HCT116 (cell line): ENCODE measurements at regions not wholly inside any gene's neighbourhood (a gene's known extent, or its start where the extent isn't known, plus 50 kb on each side); places are given as distances from the start of the nearest gene placed in this dataset.

Experiments used
- ATAC-seq: fragments of 200-7000 bp; cut with Tn5 transposase; 2 replicates; pipeline ENCODE4 v1.9.1; 2020; ENCODE audit warnings: mild to moderate bottlenecking, moderate library complexity
- BruUV-seq: library from RNA; stranded (reverse); fragments of 400-500 nt; replicated peaks from 2 replicates; lab custom pipeline; 2021; lab: Mats Ljungman, UMichigan
- CTCF ChIA-PET: fragments of 300-600 bp; sonication (Branson Sonifier 250); formaldehyde crosslinking; loops from one replicate; lab custom pipeline; 2021; ENCODE audit warnings: antibody characterized with exemption; lab: Charles Lee
- POLR2A ChIA-PET: fragments of 300-600, 350-600 bp; sonication (Branson Sonifier 250); formaldehyde crosslinking; loops from one replicate; lab custom pipeline; 2021; ENCODE audit warnings: antibody characterized with exemption; lab: Charles Lee
- RAD21 ChIA-PET, 2 experiments: fragments of 300-600 bp; sonication (Branson Sonifier 250); formaldehyde crosslinking; loops; one replicate each; lab custom pipeline; 2023; ENCODE audit warnings: low total read pairs in 2 of 2; ENCODE audit not compliant: uncharacterized antibody in 2 of 2, unreplicated experiment in 2 of 2, low non-redundant PET in 1 of 2; lab: Charles Lee
- DNase-seq: peaks from one replicate; pipeline ENCODE4 v3.0.0-alpha.2; 2010; ENCODE audit warnings: low read depth, low spot score
- H2AFZ ChIP-seq: fragments of 200-600 bp; shearing (Covaris generic), sonication (generic); 2 replicates; pipeline ENCODE4 v1.6.1; 2017; ENCODE audit warnings: low read depth, mixed run types, mixed read lengths, antibody characterized with exemption, low read length; ENCODE audit not compliant: poor library complexity, severe bottlenecking
- H3K27ac ChIP-seq: 2 replicates; pipeline ENCODE4 v1.5.1; 2012; ENCODE audit warnings: low read depth, low read length
- H3K27me3 ChIP-seq: fragments of 200-600 bp; sonication (generic); 2 replicates; pipeline ENCODE4 v1.6.1; 2016; ENCODE audit warnings: mixed run types, low read length, mixed read lengths; ENCODE audit not compliant: insufficient read depth
- H3K36me3 ChIP-seq, 2 experiments: fragments of 200-500 bp in 1 of 2; fragments of 200-600 bp in 1 of 2; sonication (Bioruptor generic) in 1 of 2; sonication (generic) in 1 of 2; 2 replicates each; pipeline versions ENCODE4 v1.5.1 to v1.6.1; 2014 to 2016; ENCODE audit warnings: low read length in 2 of 2, inconsistent platforms in 1 of 2, mixed read lengths in 1 of 2, mixed run types in 1 of 2; ENCODE audit not compliant: insufficient read depth in 2 of 2, control insufficient read depth in 1 of 2
- H3K4me1 ChIP-seq, 2 experiments: fragments of 200-600 bp in 1 of 2; sonication (generic) in 1 of 2; 2 replicates each; pipeline versions ENCODE4 v1.5.1 to v1.6.1; 2012 to 2017; ENCODE audit warnings: low read length in 2 of 2, inconsistent platforms in 1 of 2, mild to moderate bottlenecking in 1 of 2, mixed read lengths in 1 of 2, mixed run types in 1 of 2, moderate library complexity in 1 of 2; ENCODE audit not compliant: insufficient read depth in 2 of 2, control insufficient read depth in 1 of 2
- H3K4me2 ChIP-seq: fragments of 200-600 bp; sonication (generic); 2 replicates; pipeline ENCODE4 v1.6.1; 2017; ENCODE audit warnings: mixed run types, low read length, mixed read lengths
- H3K4me3 ChIP-seq, 2 experiments: fragments of 200-600 bp in 1 of 2; sonication (generic) in 1 of 2; replicated peaks in 1 of 2; 2 replicates each; pipeline ENCODE4 v1.5.1; 2011 to 2016; ENCODE audit warnings: low read length in 2 of 2, control low read depth in 1 of 2, low read depth in 1 of 2, mild to moderate bottlenecking in 1 of 2, mixed read lengths in 1 of 2, mixed run types in 1 of 2
- H3K79me2 ChIP-seq: fragments of 200-600 bp; sonication (generic); 2 replicates; pipeline ENCODE4 v1.6.1; 2017; ENCODE audit warnings: mild to moderate bottlenecking, mixed run types, low read length, moderate library complexity, mixed read lengths; ENCODE audit not compliant: insufficient read depth
- H3K9ac ChIP-seq: fragments of 200-600 bp; sonication (generic); 2 replicates; pipeline ENCODE4 v1.6.1; 2016; ENCODE audit warnings: low read length, mixed read lengths
- H3K9me2 ChIP-seq: fragments of 200-600 bp; sonication (generic), shearing (Covaris generic); 2 replicates; pipeline ENCODE4 v1.6.1; 2017; ENCODE audit warnings: mixed run types, mild to moderate bottlenecking, moderate library complexity; ENCODE audit not compliant: insufficient read depth
- H3K9me3 ChIP-seq, 2 experiments: fragments of 200-500 bp in 1 of 2; fragments of 200-600 bp in 1 of 2; sonication (Bioruptor generic) in 1 of 2; sonication (generic) in 1 of 2; 2 replicates each; pipeline ENCODE4 v1.6.1; 2014 to 2017; ENCODE audit warnings: low read length in 2 of 2, mixed read lengths in 2 of 2, inconsistent platforms in 1 of 2, low read depth in 1 of 2, mild to moderate bottlenecking in 1 of 2, mixed run types in 1 of 2, moderate library complexity in 1 of 2; ENCODE audit not compliant: control insufficient read depth in 1 of 2, insufficient read depth in 1 of 2
- H4K20me1 ChIP-seq: fragments of 200-600 bp; sonication (generic), shearing (Covaris generic); 2 replicates; pipeline ENCODE4 v1.6.1; 2017; ENCODE audit warnings: mixed run types, mild to moderate bottlenecking, moderate library complexity; ENCODE audit not compliant: insufficient read depth
- EZH2phosphoT487 ChIP-seq: fragments of 200-600 bp; IDR thresholded peaks from 2 replicates; pipeline ENCODE4 v1.6.1; 2018; ENCODE audit warnings: antibody characterized with exemption, borderline replicate concordance
- JUND ChIP-seq: IDR thresholded peaks from 2 replicates; pipeline ENCODE4 v1.6.1; 2012
- POLR2A ChIP-seq: IDR thresholded peaks from 2 replicates; pipeline ENCODE4 v1.7.0; 2011; ENCODE audit warnings: borderline replicate concordance; ENCODE audit not compliant: insufficient read depth, insufficient read length; ENCODE audit errors: extremely low read depth
- SRF ChIP-seq: IDR thresholded peaks from 2 replicates; pipeline ENCODE4 v1.6.1; 2012; ENCODE audit warnings: low read depth
- ZFX ChIP-seq: fragments of 450-650 bp; IDR thresholded peaks from 2 replicates; pipeline ENCODE4 v1.6.1; 2017
- intact Hi-C: fragments of 100-400 bp; cut with micrococcal nuclease; formaldehyde crosslinking; loops from 2 replicates; pipeline ENCODE4 v1.10.0; 2022
- TF ChIP-seq, protein P1 (sequence below): IDR thresholded peaks from 2 replicates; pipeline ENCODE4 v1.6.1; 2012
- TF ChIP-seq, protein P2 (sequence below): IDR thresholded peaks from 2 replicates; pipeline ENCODE4 v1.6.1; 2012; ENCODE audit warnings: low read depth
- TF ChIP-seq, protein P3 (sequence below), 3 experiments: fragments of 200-600 bp in 1 of 3; sonication (generic) in 1 of 3; IDR thresholded peaks in 2 of 3; conservative IDR thresholded peaks in 1 of 3; 2 replicates each; pipeline ENCODE4 v1.5.1; 2012 to 2017; ENCODE audit warnings: low read depth in 2 of 3, low read length in 2 of 3, antibody characterized with exemption in 1 of 3, borderline replicate concordance in 1 of 3, control low read depth in 1 of 3, mild to moderate bottlenecking in 1 of 3, mixed read lengths in 1 of 3, mixed run types in 1 of 3, moderate library complexity in 1 of 3; ENCODE audit not compliant: insufficient read depth in 1 of 3

DNA sequence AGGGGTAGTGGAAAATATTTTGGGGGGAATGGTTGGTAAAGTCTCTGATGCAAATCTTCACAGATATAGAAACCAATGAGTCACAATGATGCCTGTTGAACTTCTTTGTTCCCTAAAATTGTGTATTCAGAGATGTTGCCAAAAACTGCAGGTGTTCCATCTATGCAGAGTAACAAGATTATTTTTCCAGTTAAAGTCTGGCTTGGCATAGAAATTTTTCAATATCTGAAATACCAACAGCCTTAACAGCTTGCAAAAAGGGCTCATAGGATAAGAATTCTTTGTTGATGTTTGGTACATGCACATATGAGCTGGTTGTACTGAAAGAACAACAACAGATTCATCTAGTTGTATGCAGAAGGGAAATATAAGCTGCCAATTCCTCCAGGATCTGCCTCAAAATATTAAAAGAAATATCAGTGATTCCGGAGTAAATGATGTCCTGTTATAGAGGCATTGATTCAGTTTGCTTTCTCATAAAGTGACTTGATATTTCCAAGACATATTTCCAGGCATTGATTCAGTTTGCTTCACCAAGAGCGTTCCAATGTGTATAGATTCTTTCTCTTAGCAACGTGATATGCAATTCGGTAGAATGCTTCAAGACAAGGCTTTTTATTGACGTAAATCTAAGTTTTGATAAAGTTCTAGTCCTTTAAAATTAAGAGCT, 564.4 kb downstream of the TMA16 start:
- ChIA-PET RAD21 (no interaction called here), CTCF (no interaction called here), POLR2A (no interaction called here)
- Histone ChIP-seq H3K27ac (no peak overlapping the region), H4K20me1 (no peaks in the 10 kb centered on the region), H3K9ac (no peak overlapping the region), H3K79me2 (no peaks in the 10 kb centered on the region), H3K27me3 (no peaks in the 10 kb centered on the region), H3K9me2 (no peaks in the 10 kb centered on the region), H3K4me2 (no peak overlapping the region), H3K36me3 (no peaks in the 10 kb centered on the region), H2AFZ (no peak overlapping the region), H3K9me3 (no peaks in the 10 kb centered on the region)
- intact Hi-C loops, result no loop called here
- no TSS peak for BruUV-seq
- ATAC-seq, result no peak
- DNase-seq, result no peak
- TF ChIP-seq JUND (no peak), SRF (no peak), ZFX (no peak), EZH2phosphoT487 (no peak), POLR2A (no peak)
- TF ChIP-seq, protein P1, sequence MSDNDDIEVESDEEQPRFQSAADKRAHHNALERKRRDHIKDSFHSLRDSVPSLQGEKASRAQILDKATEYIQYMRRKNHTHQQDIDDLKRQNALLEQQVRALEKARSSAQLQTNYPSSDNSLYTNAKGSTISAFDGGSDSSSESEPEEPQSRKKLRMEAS, result no peak
- TF ChIP-seq, protein P2, sequence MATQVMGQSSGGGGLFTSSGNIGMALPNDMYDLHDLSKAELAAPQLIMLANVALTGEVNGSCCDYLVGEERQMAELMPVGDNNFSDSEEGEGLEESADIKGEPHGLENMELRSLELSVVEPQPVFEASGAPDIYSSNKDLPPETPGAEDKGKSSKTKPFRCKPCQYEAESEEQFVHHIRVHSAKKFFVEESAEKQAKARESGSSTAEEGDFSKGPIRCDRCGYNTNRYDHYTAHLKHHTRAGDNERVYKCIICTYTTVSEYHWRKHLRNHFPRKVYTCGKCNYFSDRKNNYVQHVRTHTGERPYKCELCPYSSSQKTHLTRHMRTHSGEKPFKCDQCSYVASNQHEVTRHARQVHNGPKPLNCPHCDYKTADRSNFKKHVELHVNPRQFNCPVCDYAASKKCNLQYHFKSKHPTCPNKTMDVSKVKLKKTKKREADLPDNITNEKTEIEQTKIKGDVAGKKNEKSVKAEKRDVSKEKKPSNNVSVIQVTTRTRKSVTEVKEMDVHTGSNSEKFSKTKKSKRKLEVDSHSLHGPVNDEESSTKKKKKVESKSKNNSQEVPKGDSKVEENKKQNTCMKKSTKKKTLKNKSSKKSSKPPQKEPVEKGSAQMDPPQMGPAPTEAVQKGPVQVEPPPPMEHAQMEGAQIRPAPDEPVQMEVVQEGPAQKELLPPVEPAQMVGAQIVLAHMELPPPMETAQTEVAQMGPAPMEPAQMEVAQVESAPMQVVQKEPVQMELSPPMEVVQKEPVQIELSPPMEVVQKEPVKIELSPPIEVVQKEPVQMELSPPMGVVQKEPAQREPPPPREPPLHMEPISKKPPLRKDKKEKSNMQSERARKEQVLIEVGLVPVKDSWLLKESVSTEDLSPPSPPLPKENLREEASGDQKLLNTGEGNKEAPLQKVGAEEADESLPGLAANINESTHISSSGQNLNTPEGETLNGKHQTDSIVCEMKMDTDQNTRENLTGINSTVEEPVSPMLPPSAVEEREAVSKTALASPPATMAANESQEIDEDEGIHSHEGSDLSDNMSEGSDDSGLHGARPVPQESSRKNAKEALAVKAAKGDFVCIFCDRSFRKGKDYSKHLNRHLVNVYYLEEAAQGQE, result no peak
- TF ChIP-seq, protein P3, sequence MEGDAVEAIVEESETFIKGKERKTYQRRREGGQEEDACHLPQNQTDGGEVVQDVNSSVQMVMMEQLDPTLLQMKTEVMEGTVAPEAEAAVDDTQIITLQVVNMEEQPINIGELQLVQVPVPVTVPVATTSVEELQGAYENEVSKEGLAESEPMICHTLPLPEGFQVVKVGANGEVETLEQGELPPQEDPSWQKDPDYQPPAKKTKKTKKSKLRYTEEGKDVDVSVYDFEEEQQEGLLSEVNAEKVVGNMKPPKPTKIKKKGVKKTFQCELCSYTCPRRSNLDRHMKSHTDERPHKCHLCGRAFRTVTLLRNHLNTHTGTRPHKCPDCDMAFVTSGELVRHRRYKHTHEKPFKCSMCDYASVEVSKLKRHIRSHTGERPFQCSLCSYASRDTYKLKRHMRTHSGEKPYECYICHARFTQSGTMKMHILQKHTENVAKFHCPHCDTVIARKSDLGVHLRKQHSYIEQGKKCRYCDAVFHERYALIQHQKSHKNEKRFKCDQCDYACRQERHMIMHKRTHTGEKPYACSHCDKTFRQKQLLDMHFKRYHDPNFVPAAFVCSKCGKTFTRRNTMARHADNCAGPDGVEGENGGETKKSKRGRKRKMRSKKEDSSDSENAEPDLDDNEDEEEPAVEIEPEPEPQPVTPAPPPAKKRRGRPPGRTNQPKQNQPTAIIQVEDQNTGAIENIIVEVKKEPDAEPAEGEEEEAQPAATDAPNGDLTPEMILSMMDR (IDR thresholded peaks at IDR 0.05 in 2 of 3, conservative IDR thresholded peaks at IDR 0.05 in 1 of 3; ENCODE audit: borderline replicate concordance in 1 of 3, insufficient read depth in 1 of 3, low read depth in 2 of 3, low read length in 2 of 3), result no peak
- TF ChIP-seq, all 23 proteins: peak for 0
- H3K4me3 ChIP-seq, result no peak overlapping the region
- H3K4me1 ChIP-seq, result no peaks in the 10 kb centered on the region
